GM13977 (cell line): ENCODE measurements at regions not wholly inside any gene's neighbourhood (a gene's known extent, or its start where the extent isn't known, plus 50 kb on each side); places are given as distances from the start of the nearest gene placed in this dataset.

ENCODE experiments used
- DNase-seq: peaks from one replicate; pipeline ENCODE4 v3.0.0; 2012; ENCODE audit warnings: low spot score
- in situ Hi-C: fragments of 300-500 bp; cut with MboI; formaldehyde crosslinking; loops from one replicate; pipeline ENCODE4 v1.12.0; 2022; ENCODE audit warnings: low sequenced_read_pairs, low pct_unique_long_range_greater_than_20kb, mixed read lengths, inconsistent platforms; ENCODE audit not compliant: unreplicated experiment
- TF ChIP-seq, protein P1 (sequence below): IDR thresholded peaks from 2 replicates; pipeline ENCODE4 v1.5.1; 2012; ENCODE audit warnings: mild to moderate bottlenecking, control low read depth; ENCODE audit not compliant: insufficient read depth; ENCODE audit errors: extremely low read depth, missing control alignments

DNA sequence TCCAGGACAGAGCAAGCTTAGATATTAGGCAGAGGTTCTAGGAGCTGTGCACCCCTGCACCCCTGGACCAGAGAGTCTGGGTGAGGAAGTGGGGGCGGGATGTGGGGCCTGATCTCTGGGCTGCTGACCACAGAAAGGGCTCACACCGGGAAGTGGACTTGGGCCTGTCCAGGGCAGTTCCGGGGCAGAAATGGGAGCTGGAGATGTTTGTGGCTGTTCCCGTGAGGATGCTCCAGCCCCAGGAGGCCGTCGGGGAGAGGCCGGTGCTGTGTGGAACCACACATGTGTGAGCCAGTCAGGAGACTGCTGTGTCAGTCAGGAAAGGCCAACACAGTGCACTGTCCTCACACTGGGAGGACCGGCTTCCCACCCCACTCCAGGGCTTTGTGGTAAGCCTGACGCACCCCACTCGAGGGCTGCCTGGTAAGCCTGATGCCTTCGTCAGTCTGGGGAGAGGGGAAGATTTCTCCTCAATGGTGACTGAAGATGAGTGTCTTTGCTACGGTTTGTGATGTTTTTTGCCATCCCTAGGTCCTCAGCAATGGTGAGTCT, 741.0 kb downstream of the BRD1 start:
- no peak for DNase-seq
- TF ChIP-seq, protein P1, sequence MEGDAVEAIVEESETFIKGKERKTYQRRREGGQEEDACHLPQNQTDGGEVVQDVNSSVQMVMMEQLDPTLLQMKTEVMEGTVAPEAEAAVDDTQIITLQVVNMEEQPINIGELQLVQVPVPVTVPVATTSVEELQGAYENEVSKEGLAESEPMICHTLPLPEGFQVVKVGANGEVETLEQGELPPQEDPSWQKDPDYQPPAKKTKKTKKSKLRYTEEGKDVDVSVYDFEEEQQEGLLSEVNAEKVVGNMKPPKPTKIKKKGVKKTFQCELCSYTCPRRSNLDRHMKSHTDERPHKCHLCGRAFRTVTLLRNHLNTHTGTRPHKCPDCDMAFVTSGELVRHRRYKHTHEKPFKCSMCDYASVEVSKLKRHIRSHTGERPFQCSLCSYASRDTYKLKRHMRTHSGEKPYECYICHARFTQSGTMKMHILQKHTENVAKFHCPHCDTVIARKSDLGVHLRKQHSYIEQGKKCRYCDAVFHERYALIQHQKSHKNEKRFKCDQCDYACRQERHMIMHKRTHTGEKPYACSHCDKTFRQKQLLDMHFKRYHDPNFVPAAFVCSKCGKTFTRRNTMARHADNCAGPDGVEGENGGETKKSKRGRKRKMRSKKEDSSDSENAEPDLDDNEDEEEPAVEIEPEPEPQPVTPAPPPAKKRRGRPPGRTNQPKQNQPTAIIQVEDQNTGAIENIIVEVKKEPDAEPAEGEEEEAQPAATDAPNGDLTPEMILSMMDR: no peak
- in situ Hi-C loops: no loop called here

DNA sequence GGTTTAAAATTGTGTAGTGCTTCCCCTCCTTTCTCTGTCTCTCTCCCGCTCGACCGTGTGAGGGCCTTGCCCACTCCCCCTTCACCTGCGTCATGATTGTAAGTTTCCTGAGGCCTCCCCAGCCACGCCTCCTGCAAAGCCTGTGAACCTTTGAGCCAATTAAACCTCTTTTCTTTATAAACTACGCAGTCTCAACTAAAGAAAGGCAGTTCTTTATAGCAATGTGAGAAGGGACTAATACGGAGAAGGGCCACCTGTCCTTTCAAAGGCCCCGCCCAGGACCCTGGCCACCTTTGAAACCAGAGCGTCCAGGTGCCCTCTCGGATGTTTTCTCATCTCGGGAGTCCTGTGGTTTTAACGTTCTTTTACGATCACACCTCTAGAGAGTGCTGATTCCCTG, 741.5 kb downstream of the BRD1 start:
- no peak for DNase-seq
- in situ Hi-C loops: no loop called here
- TF ChIP-seq, protein P1: no peak

DNA sequence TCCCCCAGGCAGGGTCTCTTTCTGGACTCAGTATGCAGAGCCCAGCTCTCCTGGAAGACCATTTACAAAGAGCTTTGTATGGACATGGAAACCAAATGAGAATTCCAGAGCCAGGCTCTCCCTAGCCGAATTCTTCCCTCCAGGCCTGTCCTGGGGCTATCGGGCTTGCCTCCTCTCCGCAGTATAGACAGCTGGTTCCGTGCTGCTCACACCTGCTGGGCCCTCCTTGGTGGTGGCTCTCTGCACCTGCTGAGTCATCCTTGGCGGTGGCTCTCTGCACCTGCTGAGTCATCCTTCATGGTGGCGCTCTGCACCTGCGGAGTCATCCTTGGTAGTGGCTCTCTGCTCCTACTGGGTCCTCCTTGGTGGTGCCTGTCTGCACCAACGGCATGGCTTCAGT, 743.5 kb downstream of the BRD1 start:
- TF ChIP-seq, protein P1: no peak
- in situ Hi-C loops: no loop called here
- no peak for DNase-seq

DNA sequence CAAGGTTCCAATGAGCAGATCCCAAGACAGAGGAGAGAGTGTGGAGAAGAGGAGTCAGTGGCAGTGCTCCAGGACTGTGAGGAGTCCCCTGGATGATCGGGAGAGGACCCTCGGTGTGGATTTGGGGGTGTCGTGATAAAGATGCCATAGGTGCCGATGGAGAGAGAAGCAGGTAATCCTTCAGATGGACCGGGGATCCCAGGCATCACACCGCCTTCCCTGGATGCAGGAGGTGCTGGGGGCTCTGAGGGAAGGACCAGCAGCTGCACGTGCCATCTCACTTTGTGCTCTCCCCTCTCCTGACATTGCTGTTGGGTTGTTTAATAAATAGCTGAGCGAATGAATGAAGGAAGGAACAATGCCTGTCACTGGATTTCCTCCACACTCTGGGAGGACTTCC, 744.1 kb downstream of the BRD1 start:
- no peak for DNase-seq
- in situ Hi-C loops: no loop called here
- TF ChIP-seq, protein P1: no peak

DNA sequence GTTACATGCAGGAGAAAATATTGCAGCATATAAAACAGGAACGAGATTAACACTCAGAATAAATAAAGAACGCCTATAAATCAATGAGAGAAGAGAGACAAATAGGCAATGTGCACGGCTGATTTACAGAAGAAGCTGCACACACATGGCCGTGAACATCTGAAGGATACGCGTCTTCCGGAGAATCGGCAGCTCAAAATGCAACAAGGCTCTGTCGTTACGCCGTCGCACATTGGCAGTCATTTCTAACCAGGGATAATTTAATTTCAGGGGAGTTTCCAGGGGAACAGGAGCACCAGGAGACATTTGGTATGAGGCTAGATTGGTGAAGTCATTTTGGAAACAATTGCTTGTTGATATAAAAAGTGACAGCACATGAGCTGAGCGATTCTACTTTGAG, 745.2 kb downstream of the BRD1 start:
- TF ChIP-seq, protein P1: no peak
- in situ Hi-C loops: no loop called here
- no peak for DNase-seq

DNA sequence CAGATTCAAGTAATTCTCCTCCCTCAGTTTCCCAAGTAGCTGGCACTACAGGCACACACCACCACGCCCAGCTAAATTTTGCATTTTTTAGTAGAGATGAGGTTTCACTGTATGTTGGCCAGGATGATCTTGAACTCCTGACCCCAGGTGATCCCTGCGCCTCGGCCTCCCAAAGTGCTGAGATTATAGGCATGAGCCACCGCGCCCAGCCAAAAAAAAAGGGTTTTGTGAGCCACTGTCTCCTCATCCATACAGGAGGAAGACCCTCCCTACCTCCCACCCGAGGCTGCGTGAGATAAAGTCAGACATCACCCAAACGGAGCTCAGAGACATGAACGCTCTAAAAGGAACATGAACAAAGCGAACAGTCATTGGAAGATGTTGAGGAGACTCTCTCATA, 745.7 kb downstream of the BRD1 start:
- in situ Hi-C loops: no loop called here
- TF ChIP-seq, protein P1: no peak
- no peak for DNase-seq

DNA sequence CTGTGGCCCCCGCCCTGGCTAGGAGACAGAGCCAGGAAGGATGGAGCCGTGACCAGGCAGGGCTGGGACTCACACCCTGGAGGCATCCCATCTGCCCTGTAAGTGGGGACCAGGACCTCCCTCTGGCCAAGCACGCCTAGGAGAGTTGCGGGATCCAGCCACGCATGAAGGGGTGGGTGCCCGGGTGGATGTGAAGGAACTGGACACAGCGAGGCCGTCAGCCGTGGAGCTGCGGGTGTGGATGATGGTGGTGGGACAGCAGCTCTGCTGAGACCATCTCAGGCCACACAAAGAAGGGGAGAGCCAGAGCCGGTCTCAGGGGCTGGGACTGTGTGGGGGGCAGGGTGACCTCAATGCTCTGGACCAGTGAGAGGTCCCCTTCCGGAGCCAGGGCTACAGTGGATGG, 746.4 kb downstream of the BRD1 start:
- DNase-seq: no peak
- in situ Hi-C loops: no loop called here
- TF ChIP-seq, protein P1: no peak
